Erythroblast (primary cell): ENCODE measurements at regions not wholly inside any gene's neighbourhood (a gene's known extent, or its start where the extent isn't known, plus 50 kb on each side); places are given as distances from the start of the nearest gene placed in this dataset.

Experiments
- GATA1 ChIP-seq: IDR thresholded peaks from 2 replicates; pipeline ENCODE4 v1.6.1; 2011; ENCODE audit warnings: low read depth, mild to moderate bottlenecking, control low read depth, low read length, moderate library complexity
- POLR2A ChIP-seq: IDR thresholded peaks from 2 replicates; pipeline ENCODE4 v1.6.1; 2011; ENCODE audit warnings: mild to moderate bottlenecking, low read length

DNA sequence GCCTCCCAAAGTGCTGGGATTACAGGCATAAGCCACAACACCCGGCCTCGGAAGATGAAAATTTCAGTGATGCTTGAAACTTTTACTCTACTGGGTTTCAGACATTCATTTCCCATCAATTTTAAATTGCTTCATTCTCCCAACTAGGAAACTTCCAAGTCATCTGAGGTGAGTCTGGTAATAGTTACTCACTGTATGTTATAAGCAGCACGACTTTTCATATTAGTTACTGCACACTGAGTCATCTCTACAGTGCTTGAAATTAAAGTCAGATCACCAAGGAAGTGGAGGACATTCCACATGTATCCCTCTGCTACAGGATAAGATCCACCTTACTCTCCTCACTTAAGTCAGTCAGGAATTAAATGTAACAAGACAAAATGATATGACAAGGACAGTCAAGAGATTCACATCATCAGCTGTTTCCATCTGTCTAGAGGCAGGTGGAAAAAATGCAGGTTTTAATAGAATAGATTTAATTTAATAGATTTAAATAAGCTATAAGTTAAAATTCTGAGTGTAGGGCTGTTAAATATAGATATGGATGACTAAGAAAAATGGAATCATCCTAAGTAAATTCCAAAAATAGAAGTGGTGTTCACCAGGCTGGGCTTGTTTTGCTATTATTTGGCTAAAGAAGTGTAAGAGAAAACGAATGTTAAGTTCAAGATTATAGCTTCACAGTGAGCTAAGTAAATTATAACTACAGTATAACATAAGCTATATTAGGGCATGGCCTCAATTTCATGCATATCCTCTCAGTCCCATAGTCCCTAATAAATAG, 104.4 kb downstream of the TMCO5A start:
- TF ChIP-seq POLR2A (no peak), GATA1 (no peak)
